Vagina (tissue), 2 donors: ENCODE measurements at regions not wholly inside any gene's neighbourhood (a gene's known extent, or its start where the extent isn't known, plus 50 kb on each side); places are given as distances from the start of the nearest gene placed in this dataset.
"Not testable (repeated sequence)": the region's sequence is repeated elsewhere in the genome, so short reads cannot be mapped to it uniquely, and the experiment has no call there.

Experiments
- DNase-seq, 2 donors: peaks; one replicate each; pipeline ENCODE4 v3.0.0-alpha.2; 2017; ENCODE audit errors: extremely low spot score in 2 of 2
- H3K27ac ChIP-seq: fragments of 200-600 bp; sonication (generic); one replicate; pipeline ENCODE4 v1.5.1; 2019
- H3K27me3 ChIP-seq: fragments of 200-600 bp; sonication (generic); one replicate; pipeline ENCODE4 v1.5.1; 2019
- H3K36me3 ChIP-seq, 2 donors: fragments of 200-600 bp; sonication (generic); one replicate each; pipeline ENCODE4 v1.5.1; 2017 to 2019
- H3K4me1 ChIP-seq: fragments of 200-600 bp; sonication (generic); one replicate; pipeline ENCODE4 v1.5.1; 2019
- H3K4me3 ChIP-seq, 2 donors: fragments of 200-600 bp; sonication (generic); 1 replicate in 1 of 2; 2 replicates in 1 of 2; pipeline ENCODE4 v1.5.1; 2016 to 2019
- H3K9me3 ChIP-seq: fragments of 200-600 bp; sonication (generic); one replicate; pipeline ENCODE4 v1.5.1; 2019
- POLR2A ChIP-seq, 2 donors: fragments of 450-650 bp; IDR thresholded peaks; one replicate each; pipeline ENCODE4 v1.6.1; 2017; ENCODE audit warnings: antibody characterized with exemption in 2 of 2, mild to moderate bottlenecking in 2 of 2, moderate library complexity in 2 of 2
- POLR2AphosphoS5 ChIP-seq, 2 donors: sonication (generic); formaldehyde crosslinking; IDR thresholded peaks; one replicate each; pipeline ENCODE4 v1.9.0; 2017; ENCODE audit warnings: antibody characterized with exemption in 2 of 2, mild to moderate bottlenecking in 2 of 2, low read depth in 1 of 2; ENCODE audit not compliant: insufficient read depth in 1 of 2
- intact Hi-C: fragments of 100-400 bp; cut with DNase I; formaldehyde crosslinking; loops from one replicate; pipeline ENCODE4 v1.15.1; 2023
- TF ChIP-seq, protein P1 (sequence below), 3 experiments: fragments of 450-650 bp in 2 of 3; fragments of 200-600 bp in 1 of 3; sonication (generic) in 1 of 3; IDR thresholded peaks; one replicate each; pipeline ENCODE4 v1.5.1; 2017 to 2019; ENCODE audit warnings: antibody characterized with exemption in 3 of 3, mild to moderate bottlenecking in 2 of 3, moderate library complexity in 2 of 3

DNA sequence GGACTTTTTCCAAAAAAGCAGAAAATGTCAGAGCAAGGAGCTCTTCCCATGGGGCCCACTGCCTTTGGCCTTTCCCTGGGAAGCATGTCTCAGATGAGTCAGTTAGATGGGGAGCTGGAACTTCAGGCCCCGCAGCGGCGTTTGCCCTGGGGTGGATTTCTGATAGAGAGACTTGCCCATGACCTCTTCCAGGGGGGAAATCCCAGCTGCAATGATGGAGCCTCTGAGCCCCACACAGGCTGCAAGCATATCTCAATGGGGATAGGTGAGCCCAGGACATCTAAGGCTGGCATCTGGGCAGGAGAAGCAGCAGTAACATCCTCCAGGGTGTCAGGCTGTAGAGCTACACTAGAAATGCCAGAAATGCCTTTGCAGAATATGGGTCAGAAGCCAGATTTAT, 269.2 kb upstream of the TCERG1L start:
- Histone ChIP-seq H3K4me1 (no peaks in the 10 kb centered on the region), H3K36me3 (no peaks in the 10 kb centered on the region), H3K4me3 (no peak overlapping the region), H3K9me3 (no peaks in the 10 kb centered on the region), H3K27ac (no peak overlapping the region), H3K27me3 (no peaks in the 10 kb centered on the region)
- TF ChIP-seq POLR2A (IDR thresholded peaks at IDR 0.05), result no peak
- no peak for TF ChIP-seq POLR2AphosphoS5 (IDR thresholded peaks at IDR 0.05; ENCODE audit: insufficient read depth in 1 of 2, low read depth in 1 of 2)
- TF ChIP-seq, protein P1, sequence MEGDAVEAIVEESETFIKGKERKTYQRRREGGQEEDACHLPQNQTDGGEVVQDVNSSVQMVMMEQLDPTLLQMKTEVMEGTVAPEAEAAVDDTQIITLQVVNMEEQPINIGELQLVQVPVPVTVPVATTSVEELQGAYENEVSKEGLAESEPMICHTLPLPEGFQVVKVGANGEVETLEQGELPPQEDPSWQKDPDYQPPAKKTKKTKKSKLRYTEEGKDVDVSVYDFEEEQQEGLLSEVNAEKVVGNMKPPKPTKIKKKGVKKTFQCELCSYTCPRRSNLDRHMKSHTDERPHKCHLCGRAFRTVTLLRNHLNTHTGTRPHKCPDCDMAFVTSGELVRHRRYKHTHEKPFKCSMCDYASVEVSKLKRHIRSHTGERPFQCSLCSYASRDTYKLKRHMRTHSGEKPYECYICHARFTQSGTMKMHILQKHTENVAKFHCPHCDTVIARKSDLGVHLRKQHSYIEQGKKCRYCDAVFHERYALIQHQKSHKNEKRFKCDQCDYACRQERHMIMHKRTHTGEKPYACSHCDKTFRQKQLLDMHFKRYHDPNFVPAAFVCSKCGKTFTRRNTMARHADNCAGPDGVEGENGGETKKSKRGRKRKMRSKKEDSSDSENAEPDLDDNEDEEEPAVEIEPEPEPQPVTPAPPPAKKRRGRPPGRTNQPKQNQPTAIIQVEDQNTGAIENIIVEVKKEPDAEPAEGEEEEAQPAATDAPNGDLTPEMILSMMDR (IDR thresholded peaks at IDR 0.05), result no peak
- peak; percentile 37 to 49 for DNase-seq
- intact Hi-C loops, result no loop called here

DNA sequence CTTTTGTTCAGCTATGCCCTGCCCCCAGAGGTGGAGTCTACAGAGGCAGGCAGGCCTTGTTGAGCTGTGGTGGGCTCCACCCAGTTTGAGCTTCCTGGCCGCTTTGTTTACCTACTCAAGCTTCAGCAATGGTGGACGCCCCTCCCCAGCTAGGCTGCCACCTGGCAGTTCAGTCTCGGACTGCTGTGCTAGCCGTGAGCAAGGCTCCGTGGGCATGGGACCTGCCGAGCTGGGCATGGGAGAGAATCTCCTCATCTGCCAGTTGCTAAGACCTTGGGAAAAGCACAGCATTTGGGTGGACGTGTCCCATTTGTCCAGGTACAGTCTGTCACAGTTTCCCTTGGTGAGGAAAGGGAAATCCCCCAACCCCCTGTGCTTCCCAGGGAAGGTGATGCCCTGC, 270.0 kb upstream of the TCERG1L start:
- H3K4me3 ChIP-seq, intact Hi-C loops, H3K27me3 ChIP-seq, H3K9me3 ChIP-seq, H3K4me1 ChIP-seq, H3K36me3 ChIP-seq, H3K27ac ChIP-seq: not testable (repeated sequence)
- peak; percentile 37 to 69 for DNase-seq

DNA sequence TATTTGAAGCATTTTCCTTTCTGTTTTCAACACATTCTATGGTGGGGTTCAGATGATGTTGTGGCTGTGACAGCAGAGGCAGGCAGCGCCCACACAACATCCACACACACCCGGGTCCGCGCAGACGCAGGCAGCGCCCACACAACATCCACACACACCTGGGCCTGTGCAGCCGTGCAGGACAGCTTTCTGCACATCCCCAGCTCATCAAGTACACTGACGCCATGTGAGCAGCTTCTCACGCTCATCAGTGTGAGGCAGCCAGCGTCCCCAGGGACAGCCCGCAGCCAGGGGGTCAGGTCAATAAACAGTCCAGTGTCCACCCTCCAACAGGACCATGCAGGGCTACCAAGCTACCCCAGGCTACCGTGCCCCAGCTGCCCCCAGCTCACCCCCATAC, 272.8 kb upstream of the TCERG1L start:
- intact Hi-C loops, result no loop called here
- no peak overlapping the region for H3K4me3 ChIP-seq
- peak; percentile 78 to 92 for DNase-seq

DNA sequence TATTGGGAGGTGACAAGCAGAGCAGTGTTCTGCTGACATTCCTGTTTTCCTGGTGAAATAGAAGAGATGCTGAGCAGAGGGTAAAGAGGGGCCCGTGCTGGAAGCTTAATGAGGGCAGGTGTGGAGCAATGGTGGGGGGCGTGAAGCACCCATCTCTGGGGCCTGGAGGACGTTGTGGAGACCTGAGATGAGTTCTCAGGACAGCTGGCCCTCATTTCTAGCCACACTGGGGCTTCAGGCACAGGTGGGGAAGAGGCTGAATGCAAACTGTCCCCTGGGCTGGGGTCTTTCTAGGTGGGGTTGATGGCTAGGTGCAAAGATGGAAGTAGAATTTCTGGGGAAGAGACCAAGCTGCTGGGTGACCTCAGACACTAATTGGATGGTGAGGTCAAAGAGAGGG, 274.2 kb upstream of the TCERG1L start:
- no peaks in the 10 kb centered on the region for H3K36me3 ChIP-seq
- H3K4me1 ChIP-seq, result no peaks in the 10 kb centered on the region
- TF ChIP-seq POLR2AphosphoS5 (IDR thresholded peaks at IDR 0.05; ENCODE audit: insufficient read depth in 1 of 2, low read depth in 1 of 2) (no peak), POLR2A (IDR thresholded peaks at IDR 0.05) (no peak)
- TF ChIP-seq, protein P1 (IDR thresholded peaks at IDR 0.05), result no peak
- no peak overlapping the region for H3K27ac ChIP-seq
- no peaks in the 10 kb centered on the region for H3K27me3 ChIP-seq
- DNase-seq, result peak; percentile 11 to 87
- no peaks in the 10 kb centered on the region for H3K9me3 ChIP-seq
- H3K4me3 ChIP-seq, result no peak overlapping the region
- intact Hi-C loops, result no loop called here

More for the DNA sequence above, 272.8 kb upstream of the TCERG1L start:
- no peaks in the 10 kb centered on the region for H3K36me3 ChIP-seq
- no peak overlapping the region for H3K27ac ChIP-seq
- H3K4me1 ChIP-seq, result no peaks in the 10 kb centered on the region
- TF ChIP-seq, protein P1 (IDR thresholded peaks at IDR 0.05), result no peak
- TF ChIP-seq POLR2A (IDR thresholded peaks at IDR 0.05) (no peak), POLR2AphosphoS5 (IDR thresholded peaks at IDR 0.05; ENCODE audit: insufficient read depth in 1 of 2, low read depth in 1 of 2) (no peak)
- no peaks in the 10 kb centered on the region for H3K27me3 ChIP-seq
- H3K9me3 ChIP-seq, result no peaks in the 10 kb centered on the region

DNA sequence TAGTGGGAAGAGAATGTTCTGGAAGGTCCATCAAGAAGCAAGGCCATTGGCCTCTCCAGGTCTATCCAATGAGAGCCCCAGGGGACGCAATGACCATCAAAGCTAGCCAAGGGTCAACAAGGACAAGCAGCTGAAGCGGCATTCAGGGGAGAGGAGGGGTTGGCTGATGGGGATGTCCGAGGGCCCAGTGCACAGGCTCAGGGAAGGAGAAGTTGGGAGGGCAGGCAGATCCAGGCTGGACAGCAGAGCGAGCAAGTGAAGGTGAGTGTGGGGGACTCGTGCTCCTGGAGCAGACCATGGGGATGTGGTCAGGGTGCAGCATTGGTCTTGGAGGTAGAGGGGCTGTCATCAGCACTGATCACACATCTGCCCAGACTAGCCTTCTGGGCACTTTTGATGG, 275.4 kb upstream of the TCERG1L start:
- Histone ChIP-seq H3K4me3 (no peak overlapping the region), H3K36me3 (no peaks in the 10 kb centered on the region), H3K27me3 (no peaks in the 10 kb centered on the region), H3K27ac (no peak overlapping the region), H3K4me1 (no peaks in the 10 kb centered on the region), H3K9me3 (no peaks in the 10 kb centered on the region)
- intact Hi-C loops, result no loop called here
- TF ChIP-seq POLR2AphosphoS5 (IDR thresholded peaks at IDR 0.05; ENCODE audit: insufficient read depth in 1 of 2, low read depth in 1 of 2), result no peak
- TF ChIP-seq POLR2A (IDR thresholded peaks at IDR 0.05), result no peak
- TF ChIP-seq, protein P1 (IDR thresholded peaks at IDR 0.05), result no peak
- DNase-seq, result peak in 1 of 2 donors; percentile 85
